ENCODE measurements at regions not wholly inside any gene's neighbourhood (a gene's known extent, or its start where the extent isn't known, plus 50 kb on each side); places are given as distances from the start of the nearest gene placed in this dataset.

GRCh38 chr11:32289701-32290100, 145.6 kb downstream of the WT1 start (continued):
- TF ChIP-seq MGA (IDR thresholded peaks at IDR 0.05): no peak
- no peak for TF ChIP-seq BCLAF1 (IDR thresholded peaks at IDR 0.05; ENCODE audit: borderline replicate concordance in 1 of 2, control insufficient read depth in 1 of 2, low read depth in 2 of 2, low read length in 1 of 2)
- no peak for TF ChIP-seq GMEB1 (CRISPR knock-in tag; IDR thresholded peaks at IDR 0.05)
- TF ChIP-seq NFIX (CRISPR knock-in tag; IDR thresholded peaks at IDR 0.05; ENCODE audit: low read depth): no peak

Measured in K562 (cell line).